ENCODE measurements at regions not wholly inside any gene's neighbourhood (a gene's known extent, or its start where the extent isn't known, plus 50 kb on each side); places are given as distances from the start of the nearest gene placed in this dataset.

DNA sequence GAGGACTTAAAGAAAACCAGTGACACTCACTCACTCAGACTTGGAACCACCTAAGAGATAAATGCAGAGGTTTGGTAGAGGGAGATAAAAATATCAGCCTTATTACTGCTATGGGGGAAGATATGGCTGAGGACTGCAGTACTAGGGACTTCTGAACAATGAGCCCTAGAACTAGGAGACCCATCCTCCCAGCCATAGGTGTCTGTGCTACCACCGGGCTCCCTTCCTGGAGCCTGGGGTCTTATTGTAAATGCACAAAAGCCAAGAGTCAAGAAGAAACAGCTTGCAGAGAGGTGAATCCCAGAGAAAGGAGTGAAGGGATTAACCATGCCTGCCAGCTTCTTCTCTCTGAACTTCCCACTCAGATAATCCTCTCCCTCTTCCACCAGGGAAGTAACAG is 108.3 kb upstream of the AKR1E2 start:
- DNase-seq (ENCODE audit: low read depth) = no peak
- TF ChIP-seq, protein P1, sequence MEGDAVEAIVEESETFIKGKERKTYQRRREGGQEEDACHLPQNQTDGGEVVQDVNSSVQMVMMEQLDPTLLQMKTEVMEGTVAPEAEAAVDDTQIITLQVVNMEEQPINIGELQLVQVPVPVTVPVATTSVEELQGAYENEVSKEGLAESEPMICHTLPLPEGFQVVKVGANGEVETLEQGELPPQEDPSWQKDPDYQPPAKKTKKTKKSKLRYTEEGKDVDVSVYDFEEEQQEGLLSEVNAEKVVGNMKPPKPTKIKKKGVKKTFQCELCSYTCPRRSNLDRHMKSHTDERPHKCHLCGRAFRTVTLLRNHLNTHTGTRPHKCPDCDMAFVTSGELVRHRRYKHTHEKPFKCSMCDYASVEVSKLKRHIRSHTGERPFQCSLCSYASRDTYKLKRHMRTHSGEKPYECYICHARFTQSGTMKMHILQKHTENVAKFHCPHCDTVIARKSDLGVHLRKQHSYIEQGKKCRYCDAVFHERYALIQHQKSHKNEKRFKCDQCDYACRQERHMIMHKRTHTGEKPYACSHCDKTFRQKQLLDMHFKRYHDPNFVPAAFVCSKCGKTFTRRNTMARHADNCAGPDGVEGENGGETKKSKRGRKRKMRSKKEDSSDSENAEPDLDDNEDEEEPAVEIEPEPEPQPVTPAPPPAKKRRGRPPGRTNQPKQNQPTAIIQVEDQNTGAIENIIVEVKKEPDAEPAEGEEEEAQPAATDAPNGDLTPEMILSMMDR (IDR thresholded peaks at IDR 0.05; ENCODE audit: control insufficient read depth, insufficient read depth, low read depth, low read length, missing control alignments) = no peak
- no peak overlapping the region for H3K4me3 ChIP-seq (ENCODE audit: control insufficient read depth, low read depth, low read length)

DNA sequence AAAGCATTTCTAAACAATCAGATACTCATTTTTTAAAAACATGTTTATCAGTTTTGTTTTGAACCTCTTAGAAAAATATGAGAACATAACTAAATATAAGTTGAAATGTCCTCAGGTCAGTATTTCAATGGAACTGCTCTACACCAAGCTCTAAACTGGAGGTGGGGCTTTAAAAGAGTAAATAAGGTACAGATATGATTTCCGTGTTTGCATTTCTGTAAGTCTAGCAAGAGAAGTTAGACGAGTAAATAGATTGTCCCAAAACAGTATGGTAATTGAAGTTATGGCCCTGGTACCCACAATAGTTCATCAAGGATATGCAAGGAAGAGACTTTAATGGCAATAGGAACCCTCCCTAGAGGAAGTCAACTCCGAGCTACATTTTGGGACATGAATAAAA is 115.1 kb upstream of the AKR1E2 start:
- TF ChIP-seq, protein P1 (IDR thresholded peaks at IDR 0.05; ENCODE audit: control insufficient read depth, insufficient read depth, low read depth, low read length, missing control alignments) = no peak
- DNase-seq (ENCODE audit: low read depth) = no peak
- H3K4me3 ChIP-seq (ENCODE audit: control insufficient read depth, low read depth, low read length) = no peak overlapping the region

DNA sequence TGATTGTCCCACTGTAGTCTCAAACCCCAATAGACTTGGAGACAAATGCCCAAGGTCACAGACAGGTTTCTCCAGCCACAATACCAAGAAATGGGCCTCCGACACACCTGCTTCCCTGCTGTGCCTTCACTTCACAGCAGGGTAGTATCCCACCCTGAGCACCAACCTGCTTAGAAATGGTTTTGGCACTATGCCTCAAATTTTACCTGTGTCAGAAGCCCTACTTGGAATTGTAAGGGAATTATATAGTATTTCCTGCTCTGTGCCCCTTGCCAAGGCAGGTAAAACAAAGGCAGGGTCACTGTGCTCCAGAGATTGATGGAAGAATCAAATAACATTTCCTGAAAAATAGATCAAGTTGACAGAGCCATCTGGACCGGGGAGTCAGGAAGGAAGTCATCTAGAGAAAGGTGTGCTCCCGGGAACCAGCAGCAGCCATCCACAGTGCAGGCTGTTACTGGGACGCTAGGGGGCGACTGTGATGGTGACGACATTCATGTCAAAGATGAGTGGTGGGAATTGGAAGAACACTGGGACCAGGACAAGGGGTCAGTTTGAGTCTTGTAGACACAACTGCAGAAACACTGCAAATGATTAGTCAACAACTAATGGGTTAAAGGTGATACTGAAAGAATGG is 117.8 kb upstream of the AKR1E2 start:
- TF ChIP-seq, protein P1 (IDR thresholded peaks at IDR 0.05; ENCODE audit: control insufficient read depth, insufficient read depth, low read depth, low read length, missing control alignments) = peak; percentile 18

DNA sequence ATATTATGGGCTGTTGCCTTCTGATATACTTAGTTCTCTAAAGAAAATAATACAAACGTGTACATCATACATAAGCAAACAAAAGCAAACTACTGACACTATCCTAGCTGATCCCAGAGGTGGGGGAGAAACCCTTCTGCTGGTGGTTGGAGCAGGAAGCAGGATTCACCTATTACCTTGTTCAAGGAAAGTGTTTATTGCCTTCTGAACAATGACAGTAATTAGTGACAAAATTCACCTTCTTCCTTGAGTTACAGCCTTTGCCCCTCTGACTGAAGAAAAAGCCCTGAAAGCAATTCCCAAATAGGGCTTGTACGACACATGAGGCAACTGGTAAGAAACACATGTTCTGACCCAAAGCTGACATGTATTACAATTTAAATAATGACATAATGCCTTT is 118.8 kb upstream of the AKR1E2 start:
- DNase-seq (ENCODE audit: low read depth) = no peak
- no peak overlapping the region for H3K4me3 ChIP-seq (ENCODE audit: control insufficient read depth, low read depth, low read length)
- TF ChIP-seq, protein P1 (IDR thresholded peaks at IDR 0.05; ENCODE audit: control insufficient read depth, insufficient read depth, low read depth, low read length, missing control alignments) = no peak

More for the DNA sequence above, 117.8 kb upstream of the AKR1E2 start:
- no peak for DNase-seq (ENCODE audit: low read depth)
- H3K4me3 ChIP-seq (ENCODE audit: control insufficient read depth, low read depth, low read length) = no peak overlapping the region

DNA sequence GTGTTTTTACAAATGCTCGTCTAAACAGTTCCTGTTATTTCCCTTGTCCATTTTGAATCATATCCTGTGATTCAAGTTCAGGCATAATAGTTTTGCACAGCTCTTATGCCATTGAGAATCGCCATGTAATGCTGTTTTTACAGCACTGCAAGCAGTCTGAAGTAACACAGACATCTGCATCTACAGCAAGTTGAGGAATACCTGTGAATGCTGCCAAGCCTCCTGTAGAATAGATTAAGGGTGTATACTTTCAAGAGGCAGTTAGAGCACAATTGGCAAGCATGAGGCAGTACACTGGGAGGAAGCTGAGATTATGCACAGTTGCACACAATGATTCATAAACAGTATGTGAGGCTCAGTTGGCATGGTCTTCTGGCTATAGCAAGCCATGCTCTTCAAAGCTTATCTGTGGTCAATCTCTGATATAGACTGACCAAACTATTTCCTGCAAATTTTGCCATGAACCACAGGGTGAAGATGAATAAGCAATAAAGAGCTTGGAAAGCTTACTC is 121.9 kb upstream of the AKR1E2 start:
- DNase-seq (ENCODE audit: low read depth) = peak; percentile 93
- no peak overlapping the region for H3K4me3 ChIP-seq (ENCODE audit: control insufficient read depth, low read depth, low read length)

DNA sequence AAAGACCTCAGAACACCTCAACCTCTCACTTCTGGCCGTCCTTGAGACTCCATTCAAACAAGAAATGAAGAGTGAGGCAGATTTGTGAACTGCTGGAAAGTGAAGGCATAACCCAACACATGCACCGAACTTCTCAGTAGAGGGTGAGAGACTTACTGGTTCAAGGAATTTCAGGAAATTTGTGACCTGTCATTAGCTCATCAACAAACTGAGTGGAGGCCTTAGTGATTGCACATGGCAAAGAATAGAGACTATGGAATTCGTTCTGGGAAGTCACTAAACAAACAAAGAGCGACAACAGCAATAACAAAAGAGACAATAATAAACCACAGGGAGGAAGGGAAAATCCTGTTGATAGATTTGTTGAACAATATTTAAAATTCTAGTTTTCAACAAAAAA is 125.0 kb upstream of the AKR1E2 start:
- TF ChIP-seq, protein P1 (IDR thresholded peaks at IDR 0.05; ENCODE audit: control insufficient read depth, insufficient read depth, low read depth, low read length, missing control alignments) = no peak
- no peak for DNase-seq (ENCODE audit: low read depth)
- H3K4me3 ChIP-seq (ENCODE audit: control insufficient read depth, low read depth, low read length) = no peak overlapping the region

More for the DNA sequence above, 121.9 kb upstream of the AKR1E2 start:
- TF ChIP-seq, protein P1 (IDR thresholded peaks at IDR 0.05; ENCODE audit: control insufficient read depth, insufficient read depth, low read depth, low read length, missing control alignments) = no peak

Measured in AG09309 (cell line).